ENCODE measurements at regions not wholly inside any gene's neighbourhood (a gene's known extent, or its start where the extent isn't known, plus 50 kb on each side); places are given as distances from the start of the nearest gene placed in this dataset.

DNA sequence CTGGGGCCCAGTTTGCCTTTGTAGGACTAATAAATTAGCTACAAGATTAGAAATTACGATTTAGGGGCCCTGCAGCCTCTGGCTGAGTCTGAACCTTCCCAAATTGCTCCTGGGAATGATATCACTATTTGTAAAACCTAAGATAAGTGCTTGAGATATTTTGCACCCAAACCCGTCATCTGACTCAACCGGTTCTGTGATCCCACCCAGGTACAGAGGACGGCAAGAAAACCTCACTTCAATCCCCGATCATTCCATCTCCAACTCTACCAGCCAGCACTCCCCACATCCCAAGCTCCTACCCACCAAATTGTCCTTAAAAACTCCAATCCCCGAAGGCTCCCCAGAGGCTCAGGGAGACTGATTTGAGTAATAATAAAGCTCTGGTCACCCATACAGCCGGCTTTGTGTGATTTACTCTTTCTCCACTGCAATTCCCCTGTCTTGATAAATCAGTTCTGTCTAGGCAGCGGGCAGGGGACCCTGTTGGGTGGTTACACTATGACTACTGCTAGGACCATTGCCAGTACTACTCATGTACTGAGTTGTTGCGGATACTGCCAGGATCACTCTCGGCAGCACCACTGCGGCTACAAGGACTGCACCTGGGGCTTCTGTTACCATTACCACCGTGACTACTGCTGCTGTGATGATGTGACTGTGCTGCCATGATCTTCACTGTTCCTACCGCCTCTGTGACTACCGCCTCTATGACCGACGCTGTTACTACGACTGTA is 73.1 kb downstream of the IRF8 start:
- DNase-seq (ENCODE audit: low read depth in 4 of 4, low spot score in 2 of 4): no peak

DNA sequence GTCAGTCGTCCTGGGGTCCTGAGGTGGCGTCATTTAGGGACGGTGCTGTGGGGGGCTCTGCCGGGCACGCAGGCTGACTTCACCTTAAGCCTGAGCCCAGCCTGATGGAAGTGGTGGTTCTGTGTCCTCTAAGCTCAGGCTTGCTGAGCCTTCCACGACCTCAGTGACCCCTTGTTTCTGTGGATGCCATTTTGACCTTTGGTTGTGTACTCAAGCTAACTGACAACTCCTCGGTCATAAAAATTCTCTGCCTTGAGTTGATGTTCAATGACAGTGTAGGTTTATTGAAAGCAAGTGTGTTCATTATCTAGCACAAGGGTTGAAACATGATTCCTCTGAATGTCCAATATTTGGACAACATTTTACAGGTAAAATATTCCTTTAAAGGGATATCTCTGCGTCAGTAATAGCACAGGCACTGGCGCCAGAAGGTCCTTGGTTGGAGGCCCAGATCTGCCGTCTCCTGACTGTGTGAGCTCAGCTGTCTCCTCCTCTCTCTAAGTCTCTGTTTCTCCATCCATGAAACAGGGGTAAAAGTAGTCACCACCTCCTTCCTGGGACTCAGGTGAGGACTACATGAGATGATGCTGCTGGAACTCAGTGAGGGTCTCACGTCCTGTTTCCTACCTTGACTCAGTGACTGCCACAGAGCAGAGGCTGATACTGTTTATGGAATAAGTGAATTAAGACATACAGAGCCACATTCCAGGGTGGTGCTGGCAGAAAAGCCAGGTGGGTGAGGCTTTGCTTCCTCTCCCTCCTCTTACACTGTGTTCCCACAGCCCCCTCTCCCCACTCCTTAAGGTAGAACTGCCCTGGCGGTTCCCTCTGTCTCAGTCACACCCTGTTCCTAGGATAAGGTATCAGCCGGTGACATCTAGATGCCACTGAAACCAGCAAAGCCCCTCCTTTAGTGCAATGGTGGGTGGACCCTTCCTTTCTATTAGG is 75.7 kb downstream of the IRF8 start:
- DNase-seq (ENCODE audit: low read depth in 4 of 4, low spot score in 2 of 4): no peak

DNA sequence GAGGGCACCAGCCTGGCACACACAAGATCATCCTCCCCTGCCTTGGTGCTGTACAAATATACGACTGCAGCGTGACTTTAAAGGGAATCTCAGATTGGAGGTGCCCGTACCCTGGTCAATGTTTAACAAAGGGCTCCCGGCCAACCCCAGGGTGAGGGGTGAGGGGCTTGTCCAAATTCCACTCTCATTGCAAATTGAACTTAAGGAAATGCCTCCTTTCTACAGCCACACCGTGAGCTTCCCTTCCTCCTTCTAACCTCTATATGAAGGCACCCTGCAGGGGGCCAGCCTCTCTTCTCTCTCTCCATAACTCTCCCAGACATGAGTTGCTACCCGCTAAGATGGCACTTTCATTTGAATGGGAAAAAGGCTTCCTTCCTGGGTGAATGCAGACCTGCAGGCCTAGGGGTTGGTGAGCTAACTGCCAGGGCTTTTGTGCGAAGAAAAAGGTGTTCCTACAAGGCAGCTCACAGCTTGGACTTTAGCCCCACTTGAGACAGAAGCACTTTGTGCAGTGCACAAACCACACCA is 76.6 kb downstream of the IRF8 start:
- DNase-seq (ENCODE audit: low read depth in 4 of 4, low spot score in 2 of 4): no peak

DNA sequence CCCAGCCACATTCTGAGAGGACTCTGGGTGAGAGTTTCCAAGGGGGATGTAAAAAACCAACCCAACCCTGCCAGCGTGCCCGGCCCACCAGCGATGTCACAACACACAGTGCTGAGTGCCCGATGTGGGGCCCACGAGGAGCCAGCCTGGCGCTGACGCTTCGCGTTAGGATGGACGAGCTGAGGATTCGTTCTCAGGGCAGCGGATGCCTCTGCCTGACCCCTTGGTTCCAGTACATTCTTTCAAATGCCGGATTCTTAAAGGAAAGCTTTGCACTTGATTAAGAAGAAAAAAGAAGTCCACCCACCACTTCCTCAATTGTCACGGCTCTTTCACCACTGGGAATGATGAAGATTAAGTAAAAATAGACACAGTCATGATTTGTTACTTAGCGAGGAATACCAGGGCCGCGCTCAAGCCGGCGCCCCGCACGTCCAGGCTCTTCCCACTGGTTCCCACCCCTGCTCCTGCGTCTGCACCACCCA is 79.4 kb downstream of the IRF8 start:
- DNase-seq (ENCODE audit: low read depth in 4 of 4, low spot score in 2 of 4): no peak

DNA sequence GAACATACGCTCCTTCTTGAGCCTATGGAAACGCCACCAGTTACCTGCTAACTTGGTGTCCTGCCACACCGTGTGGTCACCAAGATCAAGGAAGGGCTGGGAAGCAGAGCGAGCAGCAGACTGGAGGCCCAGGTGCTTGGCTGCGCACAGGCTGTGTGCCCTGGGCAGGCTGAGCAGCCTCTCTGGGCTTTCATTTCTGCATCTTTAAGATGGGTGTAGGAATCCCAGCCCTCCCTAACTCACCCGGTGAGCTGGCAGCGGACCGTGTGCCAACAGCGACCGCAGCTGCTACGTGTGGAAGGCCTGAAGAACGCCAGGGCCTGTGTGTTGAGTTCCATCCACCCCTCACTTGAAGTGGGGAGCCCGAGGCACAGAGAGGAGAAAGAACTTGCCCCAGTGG is 80.0 kb downstream of the IRF8 start:
- no peak for DNase-seq (ENCODE audit: low read depth in 4 of 4, low spot score in 2 of 4)

DNA sequence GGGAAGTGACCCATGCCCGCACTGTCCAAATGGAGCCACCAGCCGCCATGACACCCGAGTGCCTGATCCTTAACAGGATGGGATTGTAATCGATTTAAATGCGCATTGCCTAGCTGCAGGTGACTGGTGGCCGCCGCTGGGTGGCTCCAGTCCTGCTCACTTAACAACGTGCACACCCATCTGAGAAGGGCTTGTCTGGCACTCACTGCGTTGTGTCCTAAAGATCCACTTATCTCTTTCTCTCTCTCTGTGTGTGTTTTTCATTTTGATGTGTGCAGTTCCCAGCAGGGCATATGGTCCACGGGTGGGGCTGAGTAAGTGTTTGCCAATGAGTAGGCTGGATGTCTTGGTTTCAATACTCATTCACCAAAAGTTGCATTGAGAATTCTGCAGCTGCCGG is 80.6 kb downstream of the IRF8 start:
- DNase-seq (ENCODE audit: low read depth in 4 of 4, low spot score in 2 of 4): no peak

DNA sequence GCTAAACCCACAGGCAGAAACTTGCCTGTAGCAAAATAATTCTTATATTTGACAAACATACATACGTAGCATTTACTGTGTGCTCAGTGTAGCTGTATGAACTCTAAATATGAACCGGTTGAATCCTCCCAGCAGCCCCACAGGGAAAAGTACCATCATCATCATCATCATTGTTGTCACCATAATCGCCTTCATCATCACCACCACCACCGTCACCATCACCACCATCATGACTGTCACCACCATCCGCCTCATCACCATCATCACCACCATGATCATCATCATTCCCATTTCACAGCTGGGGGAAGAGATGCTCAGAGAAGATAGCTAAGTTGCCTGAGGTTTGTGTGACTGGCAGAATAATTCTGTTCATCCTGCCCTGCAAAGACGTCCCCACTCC is 81.7 kb downstream of the IRF8 start:
- no peak for DNase-seq (ENCODE audit: low read depth in 4 of 4, low spot score in 2 of 4)

DNA sequence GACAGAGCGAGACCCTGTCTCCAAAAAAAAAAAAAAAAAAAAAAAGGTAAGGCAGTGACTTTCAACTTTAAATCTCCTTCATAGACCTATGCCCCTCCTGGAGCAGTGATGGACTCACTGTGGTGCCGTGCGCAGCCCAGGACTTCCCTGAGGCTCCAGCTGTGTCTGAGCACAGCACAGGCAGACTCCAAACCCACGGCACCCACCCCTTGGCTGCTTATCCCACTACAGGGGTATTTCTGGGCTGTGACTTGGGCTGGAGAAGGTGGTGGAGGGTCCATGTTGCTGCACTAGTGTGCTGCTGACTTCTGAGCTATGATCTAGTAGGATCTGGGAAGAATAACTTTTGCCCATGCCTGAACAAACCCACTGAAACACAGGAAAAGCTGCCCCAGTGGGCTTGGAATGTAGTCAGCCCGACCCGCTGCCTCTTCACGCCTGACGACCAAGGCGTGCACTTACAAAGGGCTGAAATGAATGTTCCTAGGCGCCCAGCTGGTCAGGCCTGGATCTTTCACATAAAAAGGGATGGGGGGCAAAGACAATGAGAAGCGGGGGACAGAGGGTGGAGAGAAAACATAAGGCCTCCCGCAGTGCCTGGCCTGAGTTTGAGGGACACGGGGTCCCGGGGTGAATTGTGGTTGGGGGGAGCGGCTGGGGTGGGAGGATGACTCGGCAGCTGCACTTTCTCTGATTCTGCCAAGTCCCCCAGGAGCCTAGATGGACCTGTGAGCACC is 83.0 kb downstream of the IRF8 start:
- no peak for DNase-seq (ENCODE audit: low read depth in 4 of 4, low spot score in 2 of 4)

DNA sequence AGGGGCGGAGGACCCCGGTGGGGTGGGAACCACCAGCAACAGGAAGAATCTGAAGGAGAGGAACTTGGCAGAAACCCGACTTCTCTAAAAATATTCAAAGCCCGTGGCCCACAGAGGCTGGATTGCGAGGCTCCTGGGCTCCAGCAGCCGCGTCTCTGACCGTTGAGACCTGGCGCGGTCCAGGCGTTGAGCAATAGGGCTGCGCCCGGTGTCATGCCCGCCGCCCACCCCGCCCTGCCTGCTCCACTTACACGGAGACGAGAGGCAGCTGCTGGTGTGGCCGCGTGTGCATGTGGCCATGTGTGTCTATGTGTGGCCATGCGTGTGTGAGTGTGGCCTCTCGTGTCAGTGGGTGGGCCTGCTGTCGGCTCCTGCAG is 83.6 kb downstream of the IRF8 start:
- DNase-seq (ENCODE audit: low read depth in 4 of 4, low spot score in 2 of 4): no peak

DNA sequence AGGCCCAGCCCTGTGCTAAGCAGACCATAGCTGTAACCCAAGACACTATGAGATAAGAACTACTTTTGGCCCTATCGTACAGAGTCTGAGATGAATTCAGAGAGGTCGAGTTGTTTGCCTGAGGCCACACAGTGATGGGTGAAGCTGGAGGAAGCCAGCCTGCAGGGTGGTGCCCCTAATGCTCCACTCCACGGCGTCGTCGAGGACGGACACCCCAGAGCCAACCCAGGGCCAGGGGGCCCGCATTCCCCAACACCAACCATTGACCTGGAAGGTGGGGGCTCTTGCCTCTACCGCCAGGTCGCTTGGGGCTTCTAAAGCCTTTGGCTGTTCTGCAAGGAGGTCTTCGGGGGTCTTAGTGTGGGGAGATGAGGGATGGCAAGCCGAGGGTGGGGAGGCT is 84.1 kb downstream of the IRF8 start:
- DNase-seq (ENCODE audit: low read depth in 4 of 4, low spot score in 2 of 4): no peak

DNA sequence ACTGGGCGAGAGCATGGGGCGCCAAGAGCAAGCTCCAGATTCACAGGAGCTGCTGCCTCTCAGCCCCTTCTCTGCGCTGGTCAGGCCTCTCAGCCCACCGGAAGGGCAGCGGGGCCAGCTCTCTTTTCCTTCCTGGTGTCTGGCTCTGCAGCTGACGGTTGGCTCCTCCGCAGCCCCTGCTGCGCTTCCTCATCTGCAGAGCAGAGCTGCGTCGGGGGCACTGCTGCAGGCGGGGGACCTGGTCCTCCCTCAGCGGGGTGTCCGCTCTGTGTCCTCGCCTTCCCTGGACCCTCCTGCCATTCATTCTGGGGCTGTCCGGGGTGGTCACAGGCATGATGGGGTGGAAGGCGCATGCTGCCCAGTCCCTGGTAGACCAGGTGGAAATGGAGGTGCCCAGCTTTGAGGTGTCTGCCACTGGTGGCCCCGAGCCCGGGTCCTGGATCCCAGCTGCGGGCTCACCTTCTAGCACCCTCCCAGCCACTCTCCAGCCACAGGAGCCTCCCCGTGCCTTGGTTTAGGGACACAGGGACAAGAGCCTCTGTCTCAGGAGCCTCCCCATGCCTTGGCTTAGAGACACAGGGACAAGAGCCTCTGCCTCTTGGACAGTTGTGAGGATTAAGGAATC is 84.8 kb downstream of the IRF8 start:
- no peak for DNase-seq (ENCODE audit: low read depth in 4 of 4, low spot score in 2 of 4)

DNA sequence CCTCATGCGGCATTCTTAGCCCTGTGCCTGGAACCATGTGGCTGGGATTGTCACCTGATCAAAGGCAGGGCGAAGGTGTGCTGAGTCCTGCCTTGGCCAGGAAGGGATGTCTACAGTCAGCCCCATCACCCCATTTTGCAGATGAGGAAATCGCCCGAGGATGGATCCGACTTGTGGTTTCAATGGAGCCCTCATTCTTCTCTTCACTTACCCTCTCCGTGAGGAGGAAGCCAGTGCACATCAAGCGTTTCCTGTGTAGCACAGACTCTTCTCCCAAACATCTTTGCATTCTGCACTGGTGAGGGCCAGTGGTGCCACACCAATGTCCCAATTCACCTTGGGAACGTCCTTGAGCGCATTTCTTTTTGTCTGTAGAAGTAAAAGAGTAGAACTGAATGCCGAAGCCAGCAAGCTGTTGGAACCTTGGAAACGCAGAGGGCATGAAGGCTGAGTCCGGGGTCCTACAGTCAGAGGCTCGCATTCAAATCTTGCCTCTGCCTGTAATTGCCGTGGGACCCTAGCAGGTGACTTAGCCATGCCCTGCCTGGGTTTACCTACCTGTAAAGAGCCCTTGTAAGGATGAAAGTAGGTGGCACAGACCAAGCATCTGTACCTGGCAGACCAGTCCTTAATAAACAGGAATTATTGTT is 85.4 kb downstream of the IRF8 start:
- DNase-seq (ENCODE audit: low read depth in 4 of 4, low spot score in 2 of 4): no peak

DNA sequence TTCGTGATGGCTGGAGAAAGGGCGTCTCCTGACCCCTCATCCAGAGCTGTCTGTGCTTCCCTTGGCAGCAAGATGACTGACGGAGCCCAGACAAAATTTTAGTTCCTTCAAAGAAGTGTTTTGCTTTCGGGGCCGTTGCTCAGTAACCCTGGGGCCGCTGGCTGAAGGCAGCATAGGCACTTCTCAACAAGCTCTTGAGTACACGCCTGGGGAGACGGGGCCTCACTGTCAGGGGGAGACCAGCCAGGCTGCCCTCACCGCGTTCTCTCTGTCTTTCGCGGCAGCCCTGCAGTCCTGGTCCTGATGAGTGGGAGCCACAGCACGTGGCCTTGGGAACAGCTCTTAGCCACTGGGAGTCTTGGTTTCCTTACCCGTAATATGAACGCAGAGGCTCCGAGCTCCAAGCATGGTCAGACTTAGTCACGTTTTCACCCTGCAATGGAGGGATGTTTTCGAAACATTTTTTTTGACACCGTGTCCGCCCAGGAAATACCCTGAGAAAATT is 86.0 kb downstream of the IRF8 start:
- DNase-seq (ENCODE audit: low read depth in 4 of 4, low spot score in 2 of 4): no peak

DNA sequence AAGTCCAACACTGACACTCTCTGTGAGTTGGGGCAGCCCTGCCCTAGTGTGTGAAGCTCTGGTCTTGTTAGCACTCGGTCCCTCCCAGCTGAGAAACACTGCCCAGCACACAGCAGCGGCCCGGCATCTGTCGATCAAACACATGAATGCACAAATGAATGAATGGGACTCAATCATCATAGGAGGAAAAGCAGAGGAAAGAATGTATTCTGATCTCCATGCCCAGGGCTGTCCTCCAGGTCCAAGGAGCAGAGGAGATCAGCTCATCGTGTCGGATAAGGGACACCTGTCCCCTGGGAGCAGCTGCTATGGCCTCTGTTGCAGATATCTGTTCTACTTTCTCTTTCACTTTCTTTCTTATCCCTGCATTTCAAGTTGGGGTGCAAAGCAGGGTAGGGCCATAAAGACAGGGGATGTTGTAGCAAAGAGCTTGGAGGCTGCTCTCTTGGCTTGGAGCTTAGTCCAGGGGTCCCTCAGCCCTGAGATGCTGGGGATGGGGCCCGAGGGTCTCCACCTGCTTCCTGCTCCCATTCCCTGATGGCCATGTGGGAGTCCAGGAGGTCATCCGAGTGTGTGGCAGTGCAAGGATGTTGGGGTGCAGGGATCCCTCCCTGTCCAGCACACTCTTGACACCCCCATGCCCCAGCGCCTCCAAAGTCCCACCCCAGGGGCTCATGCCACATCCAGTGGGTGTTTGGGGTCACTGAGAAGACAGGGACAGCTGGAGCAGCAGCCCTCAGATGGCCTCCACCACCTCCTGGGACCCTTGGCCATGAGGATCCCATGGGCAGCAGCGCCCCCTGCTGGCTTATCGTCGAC is 88.2 kb downstream of the IRF8 start:
- DNase-seq (ENCODE audit: low read depth in 4 of 4, low spot score in 2 of 4): no peak

DNA sequence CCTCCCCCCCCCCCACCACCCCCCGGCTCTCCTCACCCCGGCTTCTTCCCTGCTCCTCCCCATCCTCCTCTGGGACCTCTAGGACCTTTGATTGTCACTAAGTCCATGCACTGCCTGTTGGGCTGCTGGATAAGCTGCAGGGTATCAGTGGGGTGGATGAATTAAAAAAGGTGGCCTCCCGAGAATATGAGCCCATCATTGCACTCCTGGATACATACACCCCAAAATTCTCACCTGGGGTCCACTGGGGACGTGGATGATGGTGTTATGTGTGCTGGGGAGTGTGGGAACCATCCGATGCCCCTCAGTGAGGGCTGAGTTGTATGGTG is 88.8 kb downstream of the IRF8 start:
- DNase-seq (ENCODE audit: low read depth in 4 of 4, low spot score in 2 of 4): no peak

DNA sequence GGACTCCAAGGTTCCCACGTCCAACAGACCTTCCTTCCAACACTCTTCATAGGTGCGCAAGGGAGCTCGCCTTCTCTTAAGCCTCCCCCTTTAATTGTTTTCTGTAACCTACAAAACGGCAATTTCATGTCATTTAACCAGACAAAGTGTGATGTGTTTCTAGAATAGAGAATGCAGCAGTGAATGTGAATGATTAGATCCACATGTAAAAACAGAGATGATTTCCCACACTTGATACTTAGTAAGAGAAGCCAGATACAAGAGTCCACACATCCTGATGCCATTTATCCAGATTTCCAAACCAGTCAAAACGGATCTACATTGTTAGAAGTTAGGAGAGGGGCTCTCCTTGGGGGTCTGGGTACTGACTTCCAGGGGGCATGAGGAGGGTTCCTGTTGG is 89.3 kb downstream of the IRF8 start:
- no peak for DNase-seq (ENCODE audit: low read depth in 4 of 4, low spot score in 2 of 4)

DNA sequence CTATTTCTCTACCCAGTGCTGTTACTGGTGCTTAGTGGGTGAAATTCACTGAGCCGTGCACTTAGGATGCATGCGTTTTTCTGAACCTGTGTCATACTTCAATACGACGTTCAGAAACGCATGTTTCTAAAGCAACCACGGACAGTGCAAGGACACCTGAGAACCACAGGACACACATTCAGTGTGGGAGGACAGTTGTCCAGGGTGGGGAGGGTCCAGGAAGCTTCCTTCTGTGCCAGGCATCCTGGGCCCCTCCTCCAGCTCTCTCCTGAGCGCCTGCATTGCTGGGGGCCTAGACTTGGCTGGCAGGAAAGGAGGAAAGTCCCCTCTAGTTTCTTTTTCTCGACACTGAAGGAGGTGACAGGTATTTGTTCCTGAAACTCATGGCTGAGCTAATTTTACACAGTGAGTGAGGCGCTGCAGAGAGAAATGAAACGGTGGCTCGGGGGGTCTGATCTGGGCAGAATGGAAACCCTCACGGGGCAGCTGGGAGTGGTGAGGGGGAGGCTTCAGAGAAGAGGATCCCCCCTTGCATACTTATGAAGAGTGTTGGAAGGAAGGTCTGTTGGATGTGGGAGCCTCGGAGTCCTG is 89.9 kb downstream of the IRF8 start:
- no peak for DNase-seq (ENCODE audit: low read depth in 4 of 4, low spot score in 2 of 4)

DNA sequence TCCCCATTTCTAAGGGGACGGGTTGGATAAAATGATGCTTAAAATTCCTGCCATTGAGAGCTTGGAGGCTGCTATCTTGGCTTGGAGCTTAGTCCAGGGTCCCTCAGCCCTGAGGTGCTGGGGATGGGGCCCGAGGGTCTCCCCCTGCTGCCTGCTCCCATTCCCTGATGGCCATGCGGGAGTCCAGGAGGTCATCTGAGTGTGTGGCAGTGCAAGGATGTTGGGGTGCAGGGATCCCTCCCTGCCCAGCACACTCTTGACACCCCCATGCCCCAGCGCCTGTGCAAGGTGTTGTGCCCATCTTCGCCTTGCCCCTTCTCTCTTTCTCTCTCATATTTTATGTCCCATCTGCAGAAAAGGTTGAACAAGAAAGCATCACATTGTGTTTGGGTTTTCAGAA is 90.4 kb downstream of the IRF8 start:
- DNase-seq (ENCODE audit: low read depth in 4 of 4, low spot score in 2 of 4): no peak
